TTC549 (cell line): ENCODE measurements at regions not wholly inside any gene's neighbourhood (a gene's known extent, or its start where the extent isn't known, plus 50 kb on each side); places are given as distances from the start of the nearest gene placed in this dataset.

Experiments used
- FAIRE-seq: peaks from 2 replicates; lab custom pipeline; 2012; peaks lifted over from hg19 to GRCh38; lab: Jason Lieb, UNC

DNA sequence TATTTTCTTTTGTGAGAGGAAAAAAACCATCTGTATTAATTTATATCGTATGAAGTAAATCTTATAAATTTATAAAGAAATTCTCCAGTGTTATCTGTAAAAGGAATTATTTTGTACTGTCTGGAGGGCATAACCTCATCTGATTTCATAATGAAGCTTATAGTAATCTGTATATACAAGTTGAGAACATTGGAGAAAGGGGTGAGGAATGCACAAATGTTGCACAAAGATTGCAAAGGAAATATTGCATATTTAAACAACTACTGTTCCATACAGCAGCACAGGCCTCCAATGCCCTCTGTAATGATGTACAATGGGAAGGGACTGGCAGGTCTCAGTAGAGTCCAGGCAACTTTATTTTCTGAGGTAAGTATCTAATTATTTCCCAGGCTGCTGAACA, 50.8 kb upstream of the KCNJ16 start:
- no peak for FAIRE-seq
